Right lobe of liver (tissue), 4 donors: ENCODE measurements at regions not wholly inside any gene's neighbourhood (a gene's known extent, or its start where the extent isn't known, plus 50 kb on each side); places are given as distances from the start of the nearest gene placed in this dataset.

Experiments used
- POLR2A ChIP-seq: fragments of 450-650 bp; IDR thresholded peaks from one replicate; pipeline ENCODE4 v1.6.1; 2017; ENCODE audit warnings: antibody characterized with exemption, mild to moderate bottlenecking
- TF ChIP-seq, protein P1 (sequence below), 4 donors: fragments of 200-600 bp in 3 of 4; fragments of 450-650 bp in 1 of 4; IDR thresholded peaks; one replicate each; pipeline versions ENCODE4 v1.5.1 to v1.8.0; 2016 to 2022; ENCODE audit warnings: antibody characterized with exemption in 4 of 4, mild to moderate bottlenecking in 2 of 4
- donor health status: DM: no; HTN: no; CAD: no.
- donor health status: DM: no; HTN: no; CAD: no.
- donor health status: DM: no; HTN: yes; CAD: no.

DNA sequence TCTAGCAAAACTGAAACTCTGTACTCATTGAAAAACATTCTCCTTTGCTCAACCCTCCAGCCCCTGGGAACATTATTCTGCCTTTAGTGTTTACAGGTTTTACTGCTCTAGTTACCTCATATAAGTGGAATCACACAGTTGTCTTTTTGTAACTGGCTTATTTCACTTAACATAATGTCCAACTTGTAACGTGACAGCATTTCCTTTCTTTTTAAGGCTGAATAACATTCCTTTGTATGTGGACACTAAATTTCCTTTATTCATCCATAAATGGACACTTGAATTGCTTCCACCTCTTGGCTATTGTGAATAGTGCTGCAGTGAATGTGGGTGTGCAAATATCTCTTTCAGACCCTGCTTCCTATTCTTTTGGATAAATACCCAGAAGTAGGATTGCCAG is 144.9 kb downstream of the ACTR3 start:
- TF ChIP-seq POLR2A: no peak
- TF ChIP-seq, protein P1, sequence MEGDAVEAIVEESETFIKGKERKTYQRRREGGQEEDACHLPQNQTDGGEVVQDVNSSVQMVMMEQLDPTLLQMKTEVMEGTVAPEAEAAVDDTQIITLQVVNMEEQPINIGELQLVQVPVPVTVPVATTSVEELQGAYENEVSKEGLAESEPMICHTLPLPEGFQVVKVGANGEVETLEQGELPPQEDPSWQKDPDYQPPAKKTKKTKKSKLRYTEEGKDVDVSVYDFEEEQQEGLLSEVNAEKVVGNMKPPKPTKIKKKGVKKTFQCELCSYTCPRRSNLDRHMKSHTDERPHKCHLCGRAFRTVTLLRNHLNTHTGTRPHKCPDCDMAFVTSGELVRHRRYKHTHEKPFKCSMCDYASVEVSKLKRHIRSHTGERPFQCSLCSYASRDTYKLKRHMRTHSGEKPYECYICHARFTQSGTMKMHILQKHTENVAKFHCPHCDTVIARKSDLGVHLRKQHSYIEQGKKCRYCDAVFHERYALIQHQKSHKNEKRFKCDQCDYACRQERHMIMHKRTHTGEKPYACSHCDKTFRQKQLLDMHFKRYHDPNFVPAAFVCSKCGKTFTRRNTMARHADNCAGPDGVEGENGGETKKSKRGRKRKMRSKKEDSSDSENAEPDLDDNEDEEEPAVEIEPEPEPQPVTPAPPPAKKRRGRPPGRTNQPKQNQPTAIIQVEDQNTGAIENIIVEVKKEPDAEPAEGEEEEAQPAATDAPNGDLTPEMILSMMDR (IDR thresholded peaks at IDR 0.05): no peak
